GM12892 (cell line): ENCODE measurements at regions not wholly inside any gene's neighbourhood (a gene's known extent, or its start where the extent isn't known, plus 50 kb on each side); places are given as distances from the start of the nearest gene placed in this dataset.

ENCODE experiments used
- DNase-seq: peaks from one replicate; pipeline ENCODE4 v3.0.0; 2011; ENCODE audit not compliant: insufficient read length
- FAIRE-seq: peaks from 2 replicates; lab custom pipeline; 2011; peaks lifted over from hg19 to GRCh38; lab: Jason Lieb, UNC
- POLR2A ChIP-seq: IDR thresholded peaks from 2 replicates; pipeline ENCODE4 v1.6.1; 2011; ENCODE audit warnings: low read depth, low read length, control low read depth
- POLR2AphosphoS5 ChIP-seq: IDR thresholded peaks from 2 replicates; pipeline ENCODE4 v1.6.1; 2011; ENCODE audit warnings: low read depth, low read length, control low read depth
- TAF1 ChIP-seq: IDR thresholded peaks from 2 replicates; pipeline ENCODE4 v1.6.1; 2011; ENCODE audit warnings: low read depth, mild to moderate bottlenecking, control low read depth, low read length, borderline replicate concordance

DNA sequence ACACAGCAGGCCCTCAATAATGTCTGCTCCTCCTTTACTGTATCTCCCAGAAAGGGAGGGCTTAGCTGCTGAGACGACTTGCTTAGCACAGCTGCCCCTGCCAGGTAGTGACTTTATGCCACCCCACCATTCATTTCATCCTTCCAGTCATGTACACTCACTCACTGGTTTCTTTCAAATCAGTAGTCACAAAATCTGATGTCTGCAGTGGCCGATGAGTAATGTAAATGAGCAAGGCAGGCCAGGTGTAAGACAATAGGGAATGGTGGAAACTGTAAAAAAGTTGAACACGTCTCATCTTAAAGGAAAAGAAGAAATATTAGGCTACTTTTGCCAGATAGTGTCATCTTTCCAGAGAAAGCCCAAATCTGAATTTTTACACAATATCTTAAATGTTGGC is 207.6 kb upstream of the PRICKLE2 start:
- TF ChIP-seq POLR2AphosphoS5 (no peak), TAF1 (no peak), POLR2A (no peak)
- DNase-seq (no peak), FAIRE-seq (no peak)

DNA sequence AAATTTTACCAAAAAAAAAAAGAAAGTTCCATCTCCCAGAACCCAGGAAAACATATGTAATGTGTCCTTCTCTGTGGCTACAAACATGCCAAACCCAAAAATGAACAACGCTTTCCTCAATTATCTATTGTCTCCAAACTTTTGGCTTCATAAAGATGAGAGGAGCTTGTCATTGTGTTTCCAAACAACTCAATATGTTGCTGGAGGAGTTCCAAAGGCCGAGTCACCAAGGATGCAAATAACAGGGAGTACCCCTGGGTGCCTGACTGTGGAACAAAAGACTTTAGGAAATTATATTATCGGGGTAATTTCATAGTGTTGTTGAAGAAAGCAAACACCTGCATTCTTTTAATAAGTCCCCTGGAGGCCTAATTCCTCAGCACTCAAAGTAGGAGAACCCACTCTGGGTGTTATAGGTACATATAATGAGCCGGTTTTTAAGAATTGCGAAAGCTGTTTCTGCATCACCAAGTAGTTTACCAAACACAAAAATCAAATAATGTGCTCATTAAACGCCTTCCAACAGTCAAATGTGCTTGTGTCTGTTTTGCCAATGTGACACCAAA is 206.3 kb upstream of the PRICKLE2 start:
- FAIRE-seq, result no peak
- no peak for TF ChIP-seq TAF1
- TF ChIP-seq POLR2AphosphoS5, result no peak
- no peak for TF ChIP-seq POLR2A
- DNase-seq, result no peak

DNA sequence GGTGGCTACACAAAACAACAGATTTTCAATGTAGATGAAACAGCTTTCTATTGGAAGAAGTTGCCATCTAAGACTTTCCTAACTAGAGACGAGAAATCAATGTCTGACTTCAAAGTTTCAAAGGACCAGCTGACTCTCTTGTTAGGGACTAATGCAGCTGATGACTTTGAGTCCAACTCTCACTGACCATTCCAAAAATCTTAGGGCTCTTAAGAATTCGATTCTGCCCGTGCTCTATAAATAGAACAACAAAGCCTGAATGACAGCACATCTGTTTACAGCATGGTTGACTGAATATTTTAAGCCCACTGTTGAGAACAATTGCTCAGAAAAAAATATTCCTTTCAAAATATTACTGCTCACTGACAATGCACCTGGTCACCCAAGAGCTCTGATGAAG is 202.4 kb upstream of the PRICKLE2 start:
- TF ChIP-seq TAF1 (no peak), POLR2A (no peak), POLR2AphosphoS5 (no peak)
- FAIRE-seq, result no peak
- DNase-seq, result no peak

DNA sequence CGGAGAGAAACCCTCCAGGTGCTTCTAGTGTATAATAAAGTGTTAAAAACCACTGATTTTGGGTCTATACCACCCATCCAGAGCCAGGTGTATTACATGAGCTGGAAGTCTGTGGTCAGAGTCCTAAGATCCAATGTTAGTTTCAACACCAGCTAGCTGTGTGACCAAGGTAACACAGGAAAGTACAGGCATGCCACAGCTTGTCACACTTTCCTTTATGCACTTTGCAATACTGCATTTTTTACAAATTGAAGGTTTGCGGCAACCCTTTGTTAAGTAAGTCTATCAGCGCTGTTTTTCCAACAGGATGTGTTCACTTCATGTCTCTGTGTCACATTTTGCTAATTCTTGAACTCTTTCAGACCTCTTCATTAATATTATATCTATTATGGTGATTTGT is 201.3 kb upstream of the PRICKLE2 start:
- no peak for FAIRE-seq
- no peak for DNase-seq
- TF ChIP-seq POLR2AphosphoS5 (no peak), POLR2A (no peak), TAF1 (no peak)

DNA sequence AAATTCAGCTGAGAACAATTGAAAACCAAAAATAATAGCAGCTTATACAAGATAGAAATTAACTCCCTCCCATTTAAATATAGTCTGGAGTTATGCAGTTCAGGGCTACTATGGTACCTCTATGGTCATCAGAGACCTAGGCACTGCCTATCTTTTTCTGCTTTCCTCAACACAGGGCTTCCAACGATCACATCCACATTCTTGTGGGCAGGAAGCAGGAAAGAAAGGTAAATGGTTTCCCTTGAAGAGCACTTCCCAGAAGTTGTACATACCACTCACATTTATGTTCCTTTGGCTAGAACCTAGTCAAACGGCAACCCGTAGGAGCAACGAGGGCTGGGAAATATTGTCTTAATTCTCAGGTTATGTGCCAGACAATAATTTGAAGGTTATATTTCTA is 197.7 kb upstream of the PRICKLE2 start:
- no peak for DNase-seq
- FAIRE-seq, result no peak
- TF ChIP-seq POLR2A (no peak), POLR2AphosphoS5 (no peak), TAF1 (no peak)

DNA sequence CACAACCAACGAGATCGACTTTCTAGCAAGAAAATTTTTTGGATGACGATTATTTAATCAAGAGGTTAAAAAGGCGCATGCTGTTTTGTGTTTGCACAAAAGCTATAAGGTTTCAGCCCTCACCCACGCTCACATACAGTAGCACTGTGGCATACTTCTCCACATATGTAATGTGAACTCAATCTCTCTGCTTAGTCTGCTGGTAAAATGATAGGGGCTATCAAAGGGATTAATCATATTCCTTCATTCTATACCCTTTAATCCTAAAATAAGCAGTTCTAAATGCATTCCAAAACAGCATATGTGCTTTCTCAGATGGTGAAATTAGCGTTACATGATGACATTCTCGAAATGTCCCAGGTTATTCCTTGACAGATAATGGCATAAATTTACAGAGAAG is 196.9 kb upstream of the PRICKLE2 start:
- DNase-seq, result no peak
- TF ChIP-seq TAF1, result no peak
- TF ChIP-seq POLR2AphosphoS5, result no peak
- TF ChIP-seq POLR2A, result no peak
- no peak for FAIRE-seq

DNA sequence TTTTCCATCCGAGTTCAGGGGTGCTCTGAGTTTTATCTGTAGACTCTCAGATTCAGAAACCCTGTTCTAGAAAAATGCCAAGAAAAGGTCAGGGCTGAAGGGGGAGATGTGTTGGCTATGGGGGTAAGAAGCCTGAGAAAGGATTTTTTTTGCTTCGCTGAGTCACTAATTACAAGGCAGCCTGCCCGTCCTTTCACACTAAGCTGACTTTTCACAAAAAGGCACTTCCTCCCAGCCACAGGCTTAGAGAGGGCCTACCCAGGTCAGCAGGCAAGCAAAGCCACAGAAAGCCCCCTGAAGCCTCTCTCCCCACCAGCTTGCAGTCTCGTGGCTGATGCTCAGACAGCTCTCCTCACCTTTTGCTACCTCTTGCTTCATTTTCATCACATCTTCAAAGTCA is 192.6 kb upstream of the PRICKLE2 start:
- FAIRE-seq, result peak; percentile 74
- no peak for DNase-seq
- TF ChIP-seq TAF1 (no peak), POLR2A (no peak)

DNA sequence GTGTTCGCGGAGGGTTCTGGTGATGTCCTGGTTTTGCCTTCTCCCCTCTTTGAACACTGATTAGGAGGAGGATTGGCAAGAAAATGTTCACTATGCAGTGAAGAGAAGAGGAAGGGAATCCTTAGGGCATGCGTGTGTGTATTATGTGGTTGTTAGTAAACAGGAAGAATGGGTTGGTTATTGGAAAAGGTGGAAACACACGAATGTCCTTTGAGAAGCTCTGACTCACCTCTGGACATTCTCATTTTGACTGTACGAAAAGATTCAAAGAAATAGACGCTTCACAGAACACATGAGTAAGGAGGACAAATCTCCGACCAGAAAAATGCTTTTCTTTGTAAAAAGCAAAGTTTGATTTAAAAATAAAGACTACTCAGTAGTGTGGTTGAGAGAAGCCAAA is 188.8 kb upstream of the PRICKLE2 start:
- no peak for DNase-seq
- no peak for FAIRE-seq
- TF ChIP-seq POLR2A, result no peak
- TF ChIP-seq TAF1, result no peak
- TF ChIP-seq POLR2AphosphoS5, result no peak

DNA sequence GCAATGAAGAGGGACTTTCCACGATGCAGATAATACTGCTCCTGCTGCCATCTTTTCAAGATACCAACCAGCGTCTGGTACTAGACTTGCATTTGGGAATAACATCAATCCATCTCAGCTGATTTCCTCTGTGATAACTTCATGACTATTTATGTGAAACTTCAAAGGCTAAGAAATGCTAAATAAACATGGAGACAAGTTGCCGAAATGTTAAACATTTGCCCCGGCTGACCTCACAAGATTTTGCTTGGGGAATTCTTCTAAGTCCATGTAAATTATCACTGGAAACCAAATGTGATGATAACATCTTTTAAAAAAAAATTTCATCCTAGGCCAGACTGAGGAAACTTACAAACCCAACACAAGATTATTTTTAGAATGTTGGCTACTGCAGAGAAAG is 185.8 kb upstream of the PRICKLE2 start:
- FAIRE-seq, result no peak
- no peak for TF ChIP-seq TAF1
- TF ChIP-seq POLR2A, result no peak
- TF ChIP-seq POLR2AphosphoS5, result no peak
- no peak for DNase-seq

DNA sequence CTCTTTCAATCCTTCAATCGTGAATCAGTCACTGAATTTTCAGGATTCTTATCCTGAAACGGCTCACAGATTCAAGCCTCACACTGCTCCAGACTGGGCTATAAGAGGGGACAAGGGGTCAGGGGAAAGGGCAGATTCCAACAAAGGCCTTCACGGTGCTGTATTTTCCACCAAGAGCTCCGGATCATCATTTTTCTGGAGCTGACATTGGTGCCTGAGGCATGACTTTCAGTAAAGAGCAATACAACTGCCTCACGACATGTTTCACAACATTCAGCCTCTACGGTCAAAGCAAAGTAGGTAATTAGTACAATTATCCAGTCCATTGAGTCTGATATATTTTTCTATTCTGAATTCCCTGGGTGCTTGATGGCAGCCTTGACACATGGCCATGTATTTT is 185.0 kb upstream of the PRICKLE2 start:
- DNase-seq (no peak), FAIRE-seq (peak; percentile 44)
- no peak for TF ChIP-seq POLR2AphosphoS5
- TF ChIP-seq POLR2A, result no peak
- no peak for TF ChIP-seq TAF1

DNA sequence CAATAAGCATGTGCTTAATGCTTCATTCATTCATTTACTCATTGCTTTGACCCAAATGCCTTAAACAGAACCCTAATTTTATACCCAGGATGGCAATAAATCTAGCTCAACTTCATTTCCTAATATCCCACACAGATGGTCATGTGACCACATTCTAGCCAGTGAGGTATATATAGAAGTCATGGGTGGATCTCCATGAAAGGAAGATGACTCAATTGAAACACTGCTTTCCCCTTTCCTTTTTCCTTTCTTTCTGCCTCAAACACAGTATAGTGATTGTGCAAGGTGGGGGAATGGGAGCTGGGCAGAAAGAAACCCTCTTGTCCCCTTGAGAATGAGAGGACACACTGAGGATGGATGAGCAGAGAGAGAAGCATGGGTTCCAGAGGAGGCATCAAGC is 183.5 kb upstream of the PRICKLE2 start:
- TF ChIP-seq POLR2A (no peak), POLR2AphosphoS5 (no peak), TAF1 (no peak)
- no peak for DNase-seq
- no peak for FAIRE-seq

DNA sequence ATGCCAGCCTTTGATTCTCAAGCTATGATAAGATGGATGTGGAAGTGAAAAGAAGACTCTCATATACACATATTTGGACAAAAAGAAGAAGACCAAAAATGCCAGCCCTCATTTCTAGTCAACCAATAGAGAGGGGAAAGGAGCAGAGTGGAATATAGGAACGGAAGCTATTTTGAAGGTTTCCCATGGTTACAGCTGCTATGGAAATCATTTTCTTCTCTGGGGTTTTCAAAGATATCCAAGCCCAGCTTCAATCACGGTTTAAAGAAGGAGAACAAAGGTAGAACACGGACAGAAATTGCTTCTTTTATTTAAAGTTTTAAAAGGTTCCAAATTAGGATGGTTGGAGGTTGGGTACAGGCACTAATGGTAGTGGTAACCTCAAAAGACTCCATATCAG is 181.0 kb upstream of the PRICKLE2 start:
- DNase-seq, result no peak
- no peak for FAIRE-seq
- TF ChIP-seq POLR2AphosphoS5, result no peak
- TF ChIP-seq POLR2A, result no peak
- TF ChIP-seq TAF1, result no peak

DNA sequence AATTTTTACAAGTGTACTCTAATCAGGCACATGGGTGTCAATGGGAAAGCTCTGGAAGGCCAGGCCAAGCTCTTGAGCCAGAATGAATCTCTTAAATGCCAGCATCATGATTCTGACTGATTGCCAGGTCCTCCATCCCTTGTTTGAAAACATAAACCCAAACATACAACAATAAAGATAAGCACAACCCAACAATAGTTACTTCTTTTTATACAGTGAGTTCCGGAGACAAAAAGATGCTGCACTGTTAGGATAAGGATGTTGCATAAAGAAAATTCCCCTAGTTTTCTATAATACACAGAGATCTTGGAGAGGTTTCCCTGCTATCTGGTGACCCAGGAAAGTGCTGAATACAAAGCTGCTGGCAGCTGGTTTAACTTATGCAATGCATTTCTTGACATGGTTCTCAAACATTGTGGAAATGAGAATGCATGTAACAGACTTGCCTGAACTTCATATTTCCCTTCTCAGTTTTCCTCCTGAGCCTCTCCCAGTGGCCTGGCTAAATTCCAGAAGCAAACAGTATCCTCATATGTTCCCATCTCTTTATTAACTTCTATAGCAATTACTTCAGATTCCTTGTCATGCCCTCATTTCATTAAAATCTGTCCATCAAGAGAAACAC is 180.1 kb upstream of the PRICKLE2 start:
- DNase-seq, result no peak
- no peak for TF ChIP-seq TAF1
- TF ChIP-seq POLR2A, result no peak
- no peak for TF ChIP-seq POLR2AphosphoS5
- FAIRE-seq, result no peak
